NOMO-1 treated with dmso at 0.1 percent for 144 hours (cell line): ENCODE measurements at regions not wholly inside any gene's neighbourhood (a gene's known extent, or its start where the extent isn't known, plus 50 kb on each side); places are given as distances from the start of the nearest gene placed in this dataset.
"Not testable (repeated sequence)": the region's sequence is repeated elsewhere in the genome, so short reads cannot be mapped to it uniquely, and the experiment has no call there.

Source experiments
- DNase-seq: peaks from one replicate; lab custom pipeline; 2025; ENCODE audit not compliant: unreplicated experiment; lab: John Stamatoyannopoulos, UW

GRCh38 chr5:85533341-85534047 lies 1084.2 kb upstream of the COX7C start:
- no peak for DNase-seq

- peak; percentile 47 for DNase-seq
Observed at GRCh38 chr5:85538362-85538761, 1079.4 kb upstream of the COX7C start.

GRCh38 chr5:85545129-85545528 lies 1072.6 kb upstream of the COX7C start:
- no peak for DNase-seq

GRCh38 chr5:85549229-85549628 lies 1068.5 kb upstream of the COX7C start:
- no peak for DNase-seq

GRCh38 chr5:85549836-85550599 lies 1067.7 kb upstream of the COX7C start:
- no peak for DNase-seq

- DNase-seq: no peak
Observed at GRCh38 chr5:85556464-85556863, 1061.3 kb upstream of the COX7C start.

- DNase-seq: no peak
Observed at GRCh38 chr5:85576666-85577065, 1041.1 kb upstream of the COX7C start.

GRCh38 chr5:85587806-85588205 lies 1029.9 kb upstream of the COX7C start:
- DNase-seq: not testable (repeated sequence)

GRCh38 chr5:85588268-85588667 lies 1029.5 kb upstream of the COX7C start:
- DNase-seq: not testable (repeated sequence)

- no peak for DNase-seq
Observed at GRCh38 chr5:85590764-85591163, 1027.0 kb upstream of the COX7C start.

GRCh38 chr5:85591311-85591710 lies 1026.4 kb upstream of the COX7C start:
- no peak for DNase-seq

- no peak for DNase-seq
Observed at GRCh38 chr5:85602843-85603242, 1014.9 kb upstream of the COX7C start.

GRCh38 chr5:85604378-85604777 lies 1013.4 kb upstream of the COX7C start:
- DNase-seq: no peak

GRCh38 chr5:85604786-85605185 lies 1013.0 kb upstream of the COX7C start:
- DNase-seq: no peak

GRCh38 chr5:85605381-85605780 lies 1012.4 kb upstream of the COX7C start:
- no peak for DNase-seq

GRCh38 chr5:85614489-85614888 lies 1003.3 kb upstream of the COX7C start:
- DNase-seq: no peak

- no peak for DNase-seq
Observed at GRCh38 chr5:85621668-85622067, 996.1 kb upstream of the COX7C start.

- DNase-seq: no peak
Observed at GRCh38 chr5:85628153-85628552, 989.6 kb upstream of the COX7C start.

- DNase-seq: not testable (repeated sequence)
Observed at GRCh38 chr5:85638495-85639125, 979.1 kb upstream of the COX7C start.

GRCh38 chr5:85646036-85646435 lies 971.7 kb upstream of the COX7C start:
- DNase-seq: no peak

- no peak for DNase-seq
Observed at GRCh38 chr5:85646641-85647040, 971.1 kb upstream of the COX7C start.
